ENCODE measurements at regions not wholly inside any gene's neighbourhood (a gene's known extent, or its start where the extent isn't known, plus 50 kb on each side); places are given as distances from the start of the nearest gene placed in this dataset.

GRCh38 chr7:83882551-83882950, 233.6 kb upstream of the SEMA3E start:
- ATAC-seq (ENCODE audit: low FRiP score), result no peak

DNA sequence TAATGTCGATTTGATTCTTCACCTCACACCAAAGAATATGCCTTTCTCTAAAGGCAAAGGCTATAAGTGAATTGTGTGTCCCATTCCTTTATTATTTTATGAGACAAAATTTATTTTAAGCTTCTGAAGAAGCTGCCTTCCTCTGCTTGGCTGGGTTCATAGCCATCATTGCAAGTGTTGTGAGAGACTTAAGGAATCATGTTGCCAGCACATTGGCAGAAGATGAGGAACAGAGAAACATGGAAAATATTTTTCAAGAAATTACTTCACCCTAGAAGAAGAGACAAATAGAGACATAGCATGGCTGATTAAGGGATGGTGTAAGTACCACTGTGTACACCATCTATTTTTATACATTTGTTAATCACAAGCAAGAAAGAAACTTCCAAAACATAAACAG, 230.1 kb upstream of the SEMA3E start:
- TF ChIP-seq, protein P1, sequence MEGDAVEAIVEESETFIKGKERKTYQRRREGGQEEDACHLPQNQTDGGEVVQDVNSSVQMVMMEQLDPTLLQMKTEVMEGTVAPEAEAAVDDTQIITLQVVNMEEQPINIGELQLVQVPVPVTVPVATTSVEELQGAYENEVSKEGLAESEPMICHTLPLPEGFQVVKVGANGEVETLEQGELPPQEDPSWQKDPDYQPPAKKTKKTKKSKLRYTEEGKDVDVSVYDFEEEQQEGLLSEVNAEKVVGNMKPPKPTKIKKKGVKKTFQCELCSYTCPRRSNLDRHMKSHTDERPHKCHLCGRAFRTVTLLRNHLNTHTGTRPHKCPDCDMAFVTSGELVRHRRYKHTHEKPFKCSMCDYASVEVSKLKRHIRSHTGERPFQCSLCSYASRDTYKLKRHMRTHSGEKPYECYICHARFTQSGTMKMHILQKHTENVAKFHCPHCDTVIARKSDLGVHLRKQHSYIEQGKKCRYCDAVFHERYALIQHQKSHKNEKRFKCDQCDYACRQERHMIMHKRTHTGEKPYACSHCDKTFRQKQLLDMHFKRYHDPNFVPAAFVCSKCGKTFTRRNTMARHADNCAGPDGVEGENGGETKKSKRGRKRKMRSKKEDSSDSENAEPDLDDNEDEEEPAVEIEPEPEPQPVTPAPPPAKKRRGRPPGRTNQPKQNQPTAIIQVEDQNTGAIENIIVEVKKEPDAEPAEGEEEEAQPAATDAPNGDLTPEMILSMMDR (IDR thresholded peaks at IDR 0.05), result no peak
- ATAC-seq (ENCODE audit: low FRiP score), result no peak
- no peak for DNase-seq (ENCODE audit: low spot score)

More at GRCh38 chr7:83882551-83882950, 233.6 kb upstream of the SEMA3E start:
- no peak for DNase-seq (ENCODE audit: low spot score)
- TF ChIP-seq, protein P1 (IDR thresholded peaks at IDR 0.05), result no peak

DNA sequence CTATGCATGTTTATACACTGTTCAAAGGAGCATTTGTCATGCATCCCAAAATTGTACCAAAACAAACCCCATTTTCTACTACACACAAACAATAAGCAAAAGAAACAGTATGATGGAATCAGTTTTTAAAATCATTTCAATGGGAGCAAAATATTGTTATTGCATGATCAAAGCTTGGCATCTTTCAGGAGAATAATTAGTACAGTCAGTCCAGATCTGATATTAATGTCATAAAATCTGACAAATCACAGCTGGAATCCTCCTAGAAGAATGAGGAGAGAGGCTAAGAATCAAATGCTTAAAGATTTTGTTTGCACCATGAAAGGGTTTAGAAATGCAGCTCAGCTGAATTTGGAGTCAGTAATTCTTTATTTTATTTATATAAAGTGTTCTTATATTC, 229.7 kb upstream of the SEMA3E start:
- TF ChIP-seq, protein P1 (IDR thresholded peaks at IDR 0.05), result no peak
- no peak for ATAC-seq (ENCODE audit: low FRiP score)
- no peak for DNase-seq (ENCODE audit: low spot score)

DNA sequence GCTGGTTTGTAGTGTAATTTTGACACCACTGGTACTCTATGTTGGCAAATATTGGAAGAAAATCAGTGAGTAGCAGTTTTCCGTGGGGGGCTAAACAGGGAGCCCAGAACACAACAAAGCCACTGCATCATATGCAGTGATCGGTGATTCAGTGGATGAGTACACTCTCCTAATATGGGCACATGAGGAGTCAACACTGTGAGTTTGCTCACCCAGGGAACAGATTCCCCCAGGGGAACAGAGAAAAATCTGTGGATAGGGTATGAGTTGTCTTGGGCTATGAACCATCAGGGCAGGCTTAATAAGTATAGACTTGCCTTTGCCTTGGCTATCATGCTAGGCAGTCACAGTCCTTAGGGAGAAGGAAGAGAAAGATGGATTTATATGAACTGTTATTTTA, 227.7 kb upstream of the SEMA3E start:
- DNase-seq (ENCODE audit: low spot score) (no peak), ATAC-seq (ENCODE audit: low FRiP score) (no peak)
- TF ChIP-seq, protein P1 (IDR thresholded peaks at IDR 0.05), result no peak

DNA sequence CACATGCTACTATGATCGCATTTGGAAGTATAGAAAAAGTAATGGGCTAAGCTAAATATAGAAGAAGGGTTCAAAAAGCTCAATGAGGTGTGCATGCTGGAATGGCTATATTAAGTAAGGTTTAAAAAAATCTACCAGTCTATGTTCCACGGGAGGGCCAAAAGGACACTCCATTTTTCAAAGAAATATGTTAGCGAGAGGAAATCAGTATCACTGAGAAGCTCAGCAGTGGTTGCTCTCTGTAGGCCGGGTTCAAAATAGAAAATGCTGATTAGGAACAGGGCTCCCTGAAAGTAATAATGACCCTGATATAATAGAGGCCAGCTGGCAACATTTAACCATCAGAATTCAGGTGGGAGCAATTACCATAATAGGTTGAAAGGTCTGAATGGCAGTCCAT, 224.5 kb upstream of the SEMA3E start:
- TF ChIP-seq, protein P1 (IDR thresholded peaks at IDR 0.05), result no peak
- no peak for DNase-seq (ENCODE audit: low spot score)
- no peak for ATAC-seq (ENCODE audit: low FRiP score)

DNA sequence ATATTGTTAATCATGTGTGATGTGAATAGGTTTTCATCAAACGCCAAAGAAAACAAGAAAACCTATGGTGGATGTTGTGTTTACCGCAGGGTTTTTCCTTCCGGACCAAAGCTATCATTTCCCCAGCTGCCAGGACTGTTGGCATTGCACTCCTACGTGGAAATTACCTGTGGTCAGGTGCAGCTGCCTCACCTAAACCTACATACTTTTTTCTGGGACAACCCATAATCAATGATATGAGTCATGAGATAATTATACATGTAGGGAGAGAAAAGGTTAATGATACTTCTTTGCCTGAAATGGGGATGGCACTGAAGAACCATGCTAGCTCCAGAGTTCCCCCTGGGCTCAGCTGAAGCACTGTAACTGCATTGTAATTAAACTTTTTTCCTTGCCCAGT, 223.6 kb upstream of the SEMA3E start:
- TF ChIP-seq, protein P1 (IDR thresholded peaks at IDR 0.05), result no peak
- ATAC-seq (ENCODE audit: low FRiP score) (no peak), DNase-seq (ENCODE audit: low spot score) (no peak)

DNA sequence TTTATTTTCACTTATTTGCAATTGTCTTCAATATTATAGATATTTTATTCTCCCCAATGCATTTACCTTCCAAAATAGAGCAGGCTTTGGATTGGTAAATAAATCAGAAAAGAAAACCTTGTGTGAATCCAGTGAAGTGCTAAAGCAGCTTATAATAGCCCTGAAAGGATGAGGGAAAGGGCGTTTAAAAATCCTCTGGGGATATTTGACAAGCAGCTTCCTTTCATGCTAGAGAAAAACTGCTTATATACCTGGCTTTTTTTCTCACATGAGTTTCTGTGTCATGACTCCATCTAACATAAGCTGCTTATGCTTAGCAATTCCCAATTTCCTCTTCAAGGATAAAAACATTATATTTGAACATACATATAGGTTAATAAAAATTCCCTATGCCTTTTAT, 221.6 kb upstream of the SEMA3E start:
- DNase-seq (ENCODE audit: low spot score) (no peak), ATAC-seq (ENCODE audit: low FRiP score) (no peak)
- TF ChIP-seq, protein P1 (IDR thresholded peaks at IDR 0.05), result no peak

All from omental fat pad (tissue), 3 donors.